HG03139 (cell line): ENCODE measurements at regions not wholly inside any gene's neighbourhood (a gene's known extent, or its start where the extent isn't known, plus 50 kb on each side); places are given as distances from the start of the nearest gene placed in this dataset.

Experiments
- ATAC-seq: cut with Tn5 transposase; IDR thresholded peaks from one replicate; pipeline ENCODE4 v1.9.1; 2021; ENCODE audit not compliant: unreplicated experiment

GRCh38 chr11:31912808-31913207 lies 101.7 kb upstream of the PAX6 start:
- ATAC-seq = no peak

- ATAC-seq = no peak
Observed at GRCh38 chr11:31910950-31911576, 99.9 kb upstream of the PAX6 start.

GRCh38 chr11:31903225-31904074 lies 92.3 kb upstream of the PAX6 start:
- no peak for ATAC-seq

GRCh38 chr11:31902706-31903105 lies 91.6 kb upstream of the PAX6 start:
- ATAC-seq = no peak

GRCh38 chr11:31895926-31896325 lies 84.8 kb upstream of the PAX6 start:
- no peak for ATAC-seq

GRCh38 chr11:31887180-31887579 lies 76.1 kb upstream of the PAX6 start:
- no peak for ATAC-seq

GRCh38 chr11:31884080-31884479 lies 73.0 kb upstream of the PAX6 start:
- no peak for ATAC-seq

- ATAC-seq = no peak
Observed at GRCh38 chr11:31883435-31883834, 72.3 kb upstream of the PAX6 start.

- no peak for ATAC-seq
Observed at GRCh38 chr11:31882951-31883392, 71.8 kb upstream of the PAX6 start.

GRCh38 chr11:31881825-31882224 lies 70.7 kb upstream of the PAX6 start:
- no peak for ATAC-seq

- ATAC-seq = no peak
Observed at GRCh38 chr11:31879681-31880080, 68.6 kb upstream of the PAX6 start.

- ATAC-seq = no peak
Observed at GRCh38 chr11:31877863-31878262, 66.7 kb upstream of the PAX6 start.

- ATAC-seq = no peak
Observed at GRCh38 chr11:31877083-31877482, 66.0 kb upstream of the PAX6 start.

GRCh38 chr11:31875866-31876560 lies 64.9 kb upstream of the PAX6 start:
- ATAC-seq = no peak

GRCh38 chr11:31874631-31875191 lies 63.6 kb upstream of the PAX6 start:
- no peak for ATAC-seq

- no peak for ATAC-seq
Observed at GRCh38 chr11:31873124-31873523, 62.0 kb upstream of the PAX6 start.

GRCh38 chr11:31872076-31872443 lies 60.9 kb upstream of the PAX6 start:
- no peak for ATAC-seq

GRCh38 chr11:31871310-31872075 lies 60.4 kb upstream of the PAX6 start:
- ATAC-seq = no peak

GRCh38 chr11:31870609-31871309 lies 59.6 kb upstream of the PAX6 start:
- no peak for ATAC-seq

- ATAC-seq = no peak
Observed at GRCh38 chr11:31869986-31870385, 58.9 kb upstream of the PAX6 start.
